HT-29 (cell line): ENCODE measurements at regions not wholly inside any gene's neighbourhood (a gene's known extent, or its start where the extent isn't known, plus 50 kb on each side); places are given as distances from the start of the nearest gene placed in this dataset.
A peak's percentile ranks its signal among the peaks of the same experiment; 100 is the strongest.

ENCODE experiments used
- DNase-seq: peaks from one replicate; pipeline ENCODE4 v3.0.0-alpha.2; 2015; ENCODE audit warnings: low spot score

DNA sequence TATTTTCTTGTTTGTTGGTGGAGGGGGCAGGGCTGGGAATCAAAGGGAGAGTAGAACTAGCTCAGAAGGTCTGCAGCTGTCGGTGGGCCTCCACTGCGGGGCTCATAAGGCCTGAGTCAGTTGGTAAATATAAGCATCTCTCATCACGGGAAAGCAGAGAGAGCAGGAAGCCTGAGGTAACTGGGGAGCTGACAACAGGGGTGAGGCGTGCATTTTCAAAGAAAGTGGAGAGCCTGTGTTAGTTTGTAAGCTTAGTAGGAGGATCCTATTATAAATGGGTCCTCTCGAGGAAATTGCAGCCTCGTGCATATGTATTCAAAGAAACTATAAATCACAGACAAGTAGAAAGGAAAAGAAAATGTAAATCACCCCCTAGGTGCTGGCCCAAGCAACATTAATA is 221.0 kb upstream of the CDH13 start:
- no peak for DNase-seq

DNA sequence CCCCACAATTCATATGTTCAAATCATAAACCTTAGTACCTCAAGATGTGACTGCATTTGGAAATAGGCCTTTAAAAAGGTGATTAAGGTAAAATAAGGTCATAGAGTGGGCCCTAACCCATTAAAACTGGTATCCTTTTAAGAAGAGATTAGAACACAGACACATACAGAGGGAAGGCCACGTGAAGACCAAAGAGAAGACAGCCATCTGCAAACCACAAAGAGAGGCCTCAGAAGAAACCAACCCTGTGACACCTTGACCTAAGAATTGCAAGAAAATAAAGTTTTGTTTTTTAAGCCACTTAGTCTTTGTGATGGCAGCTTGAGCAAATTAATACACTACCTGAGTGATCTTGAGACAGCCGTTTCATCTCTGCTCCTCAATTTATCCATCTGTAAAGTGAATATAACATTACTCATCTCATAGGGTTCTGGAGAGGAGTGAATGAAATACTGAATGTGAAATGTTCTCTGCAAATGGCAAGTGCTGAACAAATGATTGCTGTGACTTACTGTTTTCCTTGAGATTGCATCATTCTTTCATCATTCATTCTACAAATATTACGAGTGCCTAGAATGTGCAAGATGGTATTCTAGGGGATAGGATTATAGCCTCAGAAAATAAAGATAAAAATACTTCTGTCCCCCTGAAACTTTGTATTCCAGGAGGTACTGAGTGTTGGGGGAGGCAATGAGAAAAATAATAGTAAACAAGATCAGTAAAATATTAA is 222.0 kb upstream of the CDH13 start:
- DNase-seq = no peak

DNA sequence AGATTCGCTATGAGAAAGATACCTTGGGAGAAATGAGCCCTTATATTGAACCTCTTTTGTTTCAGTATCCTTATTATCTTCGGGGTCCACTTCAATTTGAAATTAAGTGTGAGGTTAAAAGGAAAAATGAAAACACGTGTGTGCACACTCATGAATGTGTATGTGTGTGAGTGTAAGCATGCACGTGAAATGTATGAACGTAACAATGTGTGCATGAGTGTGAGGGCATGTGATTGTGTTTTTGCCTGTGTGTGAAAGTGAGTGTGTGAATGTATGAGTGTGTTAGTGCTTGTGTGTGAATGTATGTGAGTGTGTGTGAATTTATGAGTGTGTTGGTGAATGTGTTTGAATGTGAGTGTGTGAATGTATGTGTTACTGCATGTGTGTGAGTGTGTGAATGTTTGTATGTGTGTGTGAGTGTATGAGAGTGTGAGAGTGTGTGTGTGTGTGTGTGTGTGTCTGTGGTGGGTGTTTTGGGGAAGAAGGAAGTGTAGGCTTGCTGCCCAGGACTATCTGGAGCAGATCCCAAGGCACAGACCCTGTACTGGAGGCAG is 224.0 kb upstream of the CDH13 start:
- DNase-seq = no peak

DNA sequence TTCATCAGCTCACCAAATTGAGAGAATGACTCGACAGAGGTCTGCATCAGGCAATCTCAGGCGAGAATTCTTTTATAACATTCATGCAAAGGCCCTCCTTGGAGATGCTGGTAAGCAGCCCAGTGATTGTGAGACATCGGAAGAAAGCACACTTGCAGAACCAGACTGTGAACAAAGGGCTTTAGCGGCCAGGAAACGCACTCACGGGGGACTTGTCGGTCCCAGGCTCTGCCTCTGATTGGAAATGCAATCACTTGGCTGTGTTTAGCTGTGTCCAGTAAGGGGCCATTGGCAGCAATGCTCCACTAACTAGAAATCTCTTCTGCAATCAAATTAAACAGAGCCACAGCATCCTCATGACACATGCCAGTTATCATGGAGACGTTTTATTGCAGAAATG is 226.7 kb upstream of the CDH13 start:
- no peak for DNase-seq

DNA sequence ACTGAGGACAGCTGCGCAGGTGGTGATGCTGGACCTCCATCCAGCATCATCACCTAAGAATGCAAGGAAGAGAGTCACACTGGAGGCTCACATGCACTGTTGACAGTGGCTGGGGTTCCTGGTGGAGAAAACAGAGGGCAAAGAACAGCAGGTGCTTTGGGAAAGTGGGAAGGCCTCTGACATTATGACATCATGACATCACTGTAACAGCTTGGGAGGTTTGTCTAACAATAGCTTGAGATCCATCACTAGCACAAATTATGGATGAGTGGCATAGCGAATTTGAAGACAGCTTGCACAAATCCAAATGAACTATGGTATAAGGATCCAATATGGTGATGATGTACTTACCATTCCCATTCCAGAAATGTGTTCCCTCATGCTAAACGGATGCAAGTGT is 226.5 kb upstream of the MPHOSPH6 start:
- no peak for DNase-seq

DNA sequence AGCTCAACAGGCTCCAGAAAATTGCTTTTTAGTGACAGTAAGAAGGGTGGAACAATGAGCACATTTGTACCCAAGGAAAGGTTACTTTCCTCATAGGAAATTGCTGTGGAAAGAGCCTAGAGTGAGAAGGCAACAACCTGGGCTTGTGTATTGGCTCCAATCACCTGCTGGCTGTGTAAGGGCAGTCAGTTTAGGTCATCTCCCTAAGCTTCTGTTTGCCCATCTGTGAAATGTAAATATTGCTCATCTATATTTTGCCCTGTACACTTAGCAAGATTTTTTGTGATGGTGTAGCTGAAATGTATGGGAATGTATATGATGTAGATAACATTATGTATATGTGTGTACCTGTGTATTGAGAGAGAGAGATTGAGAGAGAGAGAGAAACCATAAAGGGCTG is 225.2 kb upstream of the MPHOSPH6 start:
- DNase-seq = no peak

DNA sequence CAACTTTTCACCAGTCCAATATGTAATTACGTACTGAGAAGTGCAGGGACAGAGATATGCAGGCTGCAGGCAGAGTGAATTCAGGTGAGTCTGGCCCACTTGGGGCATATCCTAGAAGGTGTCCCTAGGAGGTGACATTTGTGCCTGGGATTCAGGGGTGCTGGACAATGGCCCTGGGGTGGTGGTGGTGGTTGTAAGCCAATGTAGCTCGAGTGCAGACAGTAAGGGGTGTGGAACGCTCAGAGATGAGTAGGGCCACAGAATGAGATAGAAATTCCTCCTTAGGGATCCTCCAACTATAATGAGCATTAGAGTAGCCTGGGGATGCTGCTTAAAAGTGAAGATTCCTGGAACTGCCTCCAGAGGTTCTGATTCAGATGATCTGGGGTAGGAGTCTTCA is 221.7 kb upstream of the MPHOSPH6 start:
- no peak for DNase-seq

DNA sequence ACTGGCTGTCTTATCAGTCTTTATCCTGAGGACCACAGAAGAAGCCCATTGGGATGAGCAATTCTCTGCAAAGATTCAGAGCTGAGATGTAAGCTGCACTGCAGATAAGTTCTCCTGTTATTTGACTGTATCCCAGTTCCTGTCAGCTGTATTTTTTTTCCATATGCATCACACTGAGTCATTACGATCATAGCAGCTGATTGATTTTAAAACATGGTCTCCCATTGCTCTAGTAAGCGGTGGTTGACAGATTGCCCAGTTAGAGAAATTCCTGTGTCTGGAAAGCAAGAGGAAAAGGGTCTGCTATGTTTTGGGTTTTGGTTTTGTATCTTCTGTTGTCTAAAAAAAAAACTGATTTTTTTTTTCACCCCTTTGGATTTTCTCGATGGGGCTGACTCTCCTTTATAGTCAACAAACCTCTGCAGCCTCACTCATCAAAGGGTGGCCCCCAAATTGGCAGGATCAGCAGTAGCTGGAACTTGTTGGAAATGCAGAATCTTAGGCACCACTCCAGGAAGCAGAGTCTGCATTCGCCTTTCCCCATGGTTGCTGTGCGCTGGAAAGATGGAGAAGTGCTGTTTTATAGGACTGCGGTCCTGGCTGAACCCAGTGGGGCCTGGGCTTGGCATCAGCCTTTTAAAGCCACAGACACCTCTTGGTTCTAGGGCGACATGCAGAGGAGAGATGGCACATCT is 220.1 kb upstream of the MPHOSPH6 start:
- DNase-seq = no peak

DNA sequence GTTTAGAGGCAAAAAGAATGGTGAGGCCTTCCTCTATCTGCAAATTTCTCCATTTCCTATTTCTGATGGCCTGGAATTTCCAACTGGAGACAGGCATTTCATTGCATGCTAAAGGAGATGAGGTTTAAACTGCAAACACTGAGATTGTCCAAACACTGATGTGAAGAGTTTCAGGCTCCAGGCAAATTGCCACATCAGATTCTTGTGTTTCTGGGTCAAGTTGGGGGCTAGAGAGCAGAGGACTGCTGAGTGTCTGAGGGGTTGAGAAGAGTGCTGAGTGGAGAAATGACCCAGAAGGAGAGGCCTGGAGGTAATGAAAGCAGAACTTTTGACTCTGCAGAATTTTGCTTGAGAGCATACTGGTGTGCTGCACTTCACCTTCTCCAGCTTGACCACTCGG is 216.7 kb upstream of the MPHOSPH6 start:
- DNase-seq = no peak

DNA sequence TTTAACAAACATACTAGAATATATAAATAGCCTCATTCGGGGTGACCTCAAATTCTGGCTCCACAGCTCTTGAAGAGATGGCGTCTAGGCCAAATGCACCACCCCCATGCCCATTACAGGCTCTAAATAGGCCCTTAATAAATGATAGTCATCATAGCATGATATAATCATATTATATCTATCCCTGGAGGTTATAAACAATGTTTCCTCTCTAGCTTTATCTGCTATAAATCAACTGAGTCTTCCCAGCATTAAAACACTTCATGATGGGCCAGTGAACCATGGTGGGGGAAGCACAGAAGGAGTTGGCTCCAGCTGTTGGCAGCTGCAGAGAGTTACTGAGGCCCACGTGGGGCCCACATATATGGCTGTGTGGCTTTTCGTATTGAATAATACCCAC is 214.9 kb upstream of the MPHOSPH6 start:
- DNase-seq = no peak

DNA sequence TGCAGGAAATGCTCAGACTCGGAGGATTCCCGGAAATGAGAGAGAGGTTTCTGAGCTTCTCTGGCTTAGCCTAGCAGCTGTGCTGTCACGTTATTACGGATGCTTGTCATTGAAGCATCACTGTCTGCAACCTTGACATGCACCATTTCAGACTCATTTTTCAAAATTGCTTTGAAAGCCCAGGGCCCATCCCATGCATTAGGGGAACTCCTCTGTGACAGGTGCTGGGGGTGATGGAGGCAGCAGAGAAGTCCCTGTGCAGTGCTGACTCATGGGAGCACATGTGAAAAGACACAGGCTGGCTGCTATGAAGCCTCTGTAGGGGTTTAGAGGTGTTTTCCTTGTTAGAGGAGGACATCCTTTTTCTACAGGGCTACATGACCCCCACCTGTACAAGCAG is 214.0 kb upstream of the MPHOSPH6 start:
- no peak for DNase-seq

DNA sequence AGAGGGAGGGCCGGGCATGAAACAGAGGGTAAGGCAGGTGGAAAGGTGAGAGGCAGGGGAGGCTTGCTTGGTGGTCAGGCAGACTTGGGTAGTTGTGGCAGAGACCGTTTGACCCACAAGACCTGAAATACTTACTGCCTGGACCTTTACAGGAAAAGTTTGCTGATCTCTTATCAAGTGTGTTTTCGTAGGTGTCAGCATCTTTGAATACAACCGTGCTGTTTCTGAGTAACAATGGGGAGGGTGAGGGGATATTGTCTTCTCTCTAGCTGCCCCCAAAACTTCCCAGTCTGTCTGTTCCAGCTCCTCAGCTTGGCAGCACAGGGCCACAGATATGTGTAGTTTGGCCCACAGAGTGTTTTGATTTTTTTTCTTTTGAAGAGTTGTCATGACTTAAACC is 212.5 kb upstream of the MPHOSPH6 start:
- no peak for DNase-seq

DNA sequence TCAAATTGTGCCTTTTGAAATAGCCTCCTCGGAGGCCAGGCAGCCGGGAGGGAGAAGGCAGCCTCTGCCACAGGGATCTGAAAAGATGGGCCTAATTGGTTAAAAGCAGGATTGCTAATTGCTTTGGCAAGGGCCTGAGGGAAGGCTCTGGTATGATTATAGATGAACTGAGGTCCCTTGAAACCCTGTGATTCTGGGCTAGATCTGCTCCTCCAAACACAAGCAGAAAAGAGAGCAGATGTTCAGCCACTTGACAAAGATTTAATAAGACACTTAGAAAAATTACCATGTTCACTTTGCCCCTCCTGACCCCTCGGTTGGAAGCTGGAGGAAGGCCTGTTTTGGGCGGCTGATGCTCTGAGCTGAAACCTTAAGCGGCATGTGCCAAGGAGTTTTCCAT is 209.5 kb upstream of the MPHOSPH6 start:
- no peak for DNase-seq

DNA sequence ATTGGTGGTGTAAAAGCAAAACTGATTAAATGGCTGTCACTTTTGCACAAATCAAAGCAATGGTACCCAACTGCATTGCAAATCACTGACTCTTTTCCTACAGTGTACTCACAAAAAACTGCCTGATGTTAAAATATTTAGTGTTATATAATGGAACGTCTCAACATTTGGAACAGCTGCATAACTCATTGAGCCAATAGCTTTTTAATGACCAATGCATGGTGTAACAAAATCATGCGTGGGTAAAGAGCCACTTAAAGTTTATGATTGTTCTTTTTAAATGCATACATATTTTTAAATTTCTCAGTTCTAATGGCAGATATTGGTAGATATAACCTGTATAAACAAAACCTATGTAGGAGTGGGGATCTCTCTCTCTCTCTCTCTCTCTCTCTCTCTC is 204.0 kb upstream of the MPHOSPH6 start:
- no peak for DNase-seq

DNA sequence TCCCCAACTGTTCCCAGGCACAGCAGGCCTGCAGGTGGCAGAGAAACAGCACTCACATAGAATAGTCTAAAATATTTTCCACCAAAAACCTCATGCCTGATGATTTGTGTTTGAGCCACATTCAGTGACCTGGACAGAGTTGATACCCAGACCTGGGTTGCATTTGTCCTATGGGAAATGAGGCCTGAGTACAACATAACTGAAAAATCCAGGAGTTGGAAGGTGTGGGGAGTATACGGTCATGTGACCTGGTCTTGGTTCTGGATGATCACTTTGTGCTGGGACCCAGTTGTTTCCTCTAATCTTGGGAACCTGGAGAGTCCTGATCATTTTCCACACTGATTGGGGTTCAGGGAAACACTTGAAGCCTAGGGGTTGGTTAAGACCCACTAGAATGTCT is 200.3 kb upstream of the MPHOSPH6 start:
- no peak for DNase-seq

DNA sequence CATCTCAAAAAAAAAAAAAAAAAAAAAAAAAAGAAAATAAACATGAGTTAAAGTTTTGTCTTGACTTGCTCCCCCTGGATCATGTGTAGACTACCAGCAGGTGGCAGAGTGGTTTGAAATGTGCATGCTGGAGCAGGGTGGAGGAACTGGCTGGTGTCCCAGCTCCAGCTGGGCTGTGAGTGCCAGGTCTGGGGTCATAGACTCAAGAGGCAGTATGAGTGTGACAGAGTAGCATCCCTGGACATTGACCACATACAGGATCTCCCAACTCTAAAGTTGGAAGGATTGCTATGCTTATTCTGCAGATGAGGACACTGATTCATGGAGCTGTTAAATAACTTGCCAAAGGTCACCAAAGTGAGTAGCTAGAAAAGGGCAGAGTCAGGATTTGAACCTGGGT is 198.0 kb upstream of the MPHOSPH6 start:
- DNase-seq = peak; percentile 55

DNA sequence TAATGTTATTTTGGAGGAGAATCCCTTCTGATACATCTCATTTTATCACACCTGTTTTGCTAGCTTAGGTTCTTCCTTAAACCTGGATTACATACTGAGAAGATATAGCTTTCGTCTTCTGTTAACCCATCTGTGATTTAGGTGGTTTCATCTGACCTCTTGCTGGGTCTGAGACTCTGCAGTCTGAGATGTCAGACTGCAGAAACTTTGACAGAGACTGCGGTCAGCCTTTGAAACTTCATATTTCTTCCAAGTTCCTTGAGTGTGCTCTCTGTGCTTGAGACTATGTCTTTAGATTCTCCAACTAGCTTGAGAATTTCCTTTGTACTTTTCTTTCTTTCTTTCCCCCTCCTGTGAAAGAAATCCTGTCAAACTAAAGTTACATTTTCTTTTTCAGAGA is 196.4 kb upstream of the MPHOSPH6 start:
- no peak for DNase-seq

DNA sequence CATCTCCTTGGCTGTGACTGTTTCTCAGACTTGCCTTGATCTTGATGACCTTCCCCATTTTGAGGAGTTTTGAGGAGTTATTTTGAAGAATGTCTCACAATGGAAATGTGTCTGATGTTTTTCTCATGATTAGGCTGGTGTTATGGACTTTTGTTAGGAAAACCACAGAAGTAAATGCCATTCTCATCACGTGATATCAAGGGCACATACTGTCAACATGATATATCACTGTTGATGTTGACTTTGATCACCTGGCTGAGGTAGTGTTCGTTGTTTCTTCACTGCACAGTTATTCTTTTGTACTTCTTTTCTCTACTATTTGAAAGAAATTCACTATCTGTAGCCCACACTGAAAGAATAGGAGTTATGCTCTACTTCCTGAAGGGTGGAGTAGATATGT is 194.7 kb upstream of the MPHOSPH6 start:
- DNase-seq = no peak

DNA sequence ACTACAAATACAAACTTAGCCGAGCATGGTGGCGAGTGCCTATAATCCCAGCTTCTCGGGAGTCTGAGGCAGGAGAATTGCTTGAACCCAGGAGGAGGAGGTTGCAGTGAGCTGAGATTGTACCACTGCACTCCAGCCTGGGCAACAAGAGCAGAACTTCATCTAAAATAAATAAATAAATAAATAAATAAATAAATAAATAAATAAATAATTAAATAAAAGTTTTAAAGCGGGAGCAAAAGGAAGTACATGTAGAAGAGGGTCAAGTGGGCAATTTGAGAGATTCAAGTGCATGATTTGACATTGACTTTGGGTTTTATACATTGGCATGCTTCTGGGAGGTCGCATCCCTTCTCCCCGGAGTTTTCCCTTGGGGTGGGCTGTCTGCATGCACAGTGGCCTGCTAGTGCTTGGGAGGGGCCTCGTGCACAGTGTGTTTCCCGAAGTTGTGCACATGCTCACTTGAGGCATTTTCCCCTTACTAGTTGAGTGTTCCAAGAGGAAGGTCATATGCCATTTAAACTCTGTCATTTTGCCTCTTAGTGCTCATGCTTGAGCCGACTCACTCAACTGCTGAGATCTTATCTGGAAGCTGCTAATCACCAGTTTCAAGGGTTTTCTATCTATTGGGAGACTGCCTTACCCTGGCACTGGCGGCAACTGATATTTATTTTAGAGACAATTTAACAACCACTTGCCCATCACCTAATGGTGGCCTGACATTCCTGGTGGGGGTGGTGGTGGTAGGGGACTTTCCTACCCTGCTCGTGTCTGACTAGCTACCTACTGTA is 193.2 kb upstream of the MPHOSPH6 start:
- no peak for DNase-seq

DNA sequence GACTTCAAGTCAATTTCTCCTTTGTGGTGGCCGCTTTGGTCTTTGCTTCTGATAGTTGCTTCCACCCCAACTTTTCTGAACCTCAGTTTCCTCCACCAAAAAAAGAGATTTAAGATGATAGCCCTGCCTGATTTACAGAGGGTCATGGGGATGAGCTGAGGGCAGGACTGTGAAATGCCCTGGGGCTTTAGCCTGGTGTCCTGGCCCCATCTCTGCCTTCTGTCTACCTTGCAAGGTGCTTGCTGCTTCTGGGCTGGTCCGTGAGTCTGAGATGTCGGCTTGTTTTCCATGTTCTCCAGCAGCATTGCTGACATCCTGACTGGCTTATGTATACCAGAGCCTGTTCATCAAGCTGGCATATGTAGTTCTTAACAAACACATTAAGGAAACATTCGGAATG is 191.9 kb upstream of the MPHOSPH6 start:
- DNase-seq = no peak

DNA sequence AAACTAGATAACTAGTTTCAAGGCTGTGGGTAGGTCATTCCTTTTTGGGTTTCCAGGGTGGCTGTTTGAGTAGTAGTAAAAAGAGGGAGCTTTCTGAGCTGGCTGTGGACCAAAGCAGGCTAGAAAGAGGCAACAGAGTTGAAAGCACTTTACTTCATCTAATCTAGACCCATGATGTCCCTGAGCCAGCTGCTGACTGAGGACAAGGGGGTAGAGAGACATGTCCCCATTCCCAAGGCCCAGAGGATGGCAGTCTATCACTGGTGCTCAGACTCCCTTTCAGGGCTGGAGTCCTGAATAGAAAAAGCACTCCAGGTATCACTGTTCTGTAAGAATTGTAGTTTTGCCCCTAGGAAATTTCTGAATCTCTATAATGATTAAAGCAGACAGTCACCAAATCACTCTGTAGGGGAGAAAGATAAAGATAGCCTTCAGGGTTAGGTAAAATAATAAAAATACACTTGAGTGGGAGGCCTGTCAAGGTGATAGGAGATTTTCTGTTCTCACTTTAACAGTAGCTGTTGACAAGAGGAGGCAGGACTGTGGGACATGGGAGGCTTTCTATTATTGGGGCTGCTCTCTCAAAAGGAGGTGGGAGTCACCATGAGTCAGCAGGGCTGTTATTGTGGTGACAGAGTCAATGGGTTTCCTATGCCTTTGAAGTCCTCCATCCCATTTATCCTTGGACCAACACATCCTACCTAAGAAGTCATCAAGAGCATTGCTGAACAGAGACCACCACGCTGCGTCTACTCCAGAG is 190.2 kb upstream of the MPHOSPH6 start:
- no peak for DNase-seq
